COLO829 (cell line): ENCODE measurements at regions not wholly inside any gene's neighbourhood (a gene's known extent, or its start where the extent isn't known, plus 50 kb on each side); places are given as distances from the start of the nearest gene placed in this dataset.

ENCODE experiments used
- DNase-seq: peaks from one replicate; pipeline ENCODE4 v3.0.0; 2012; ENCODE audit warnings: low spot score

- DNase-seq = no peak
Observed at GRCh38 chr3:101084404-101084803, 91.2 kb upstream of the ABI3BP start.

DNA sequence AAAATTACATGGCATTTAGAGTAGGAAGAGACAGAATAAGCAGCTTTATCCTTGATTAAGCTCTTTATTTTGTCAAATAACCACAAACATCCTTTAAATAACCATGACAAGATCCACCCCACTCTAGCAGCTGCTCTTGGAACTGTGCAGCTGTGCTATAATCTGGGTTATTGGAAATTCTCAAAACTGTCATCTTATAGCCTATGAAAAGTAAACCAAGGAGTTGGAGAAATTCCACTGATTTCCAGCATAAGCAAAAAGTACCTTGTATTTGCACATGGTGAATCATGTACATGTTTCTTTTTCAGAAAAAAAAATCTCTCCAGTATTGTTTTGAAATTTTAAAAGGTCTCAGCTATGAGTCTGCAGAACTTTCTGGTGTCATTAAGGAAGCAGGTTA is 88.8 kb upstream of the ABI3BP start:
- DNase-seq = no peak

- DNase-seq = no peak
Observed at GRCh38 chr3:101081446-101081845, 88.2 kb upstream of the ABI3BP start.

GRCh38 chr3:101077361-101078011 is 84.3 kb upstream of the ABI3BP start:
- no peak for DNase-seq

- no peak for DNase-seq
Observed at GRCh38 chr3:101074518-101074917, 81.3 kb upstream of the ABI3BP start.

DNA sequence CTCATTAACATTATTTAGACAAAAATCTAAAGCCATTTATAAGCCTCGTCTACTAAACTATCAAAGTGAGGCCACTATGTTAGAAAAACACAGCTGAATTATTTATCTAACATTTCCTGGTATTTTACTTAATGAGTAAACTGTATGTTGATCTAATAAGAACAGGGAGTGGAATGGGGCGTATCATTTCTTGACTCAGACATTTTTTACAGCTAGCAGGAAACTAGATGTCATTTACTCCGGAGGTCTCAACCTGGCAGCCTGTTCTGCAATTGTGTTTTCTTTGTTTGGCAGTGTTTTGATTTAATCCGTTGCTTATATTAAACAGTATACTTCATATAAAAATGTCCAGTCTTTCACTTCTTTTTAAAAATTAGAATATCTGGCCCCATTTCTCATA is 79.1 kb upstream of the ABI3BP start:
- no peak for DNase-seq

DNA sequence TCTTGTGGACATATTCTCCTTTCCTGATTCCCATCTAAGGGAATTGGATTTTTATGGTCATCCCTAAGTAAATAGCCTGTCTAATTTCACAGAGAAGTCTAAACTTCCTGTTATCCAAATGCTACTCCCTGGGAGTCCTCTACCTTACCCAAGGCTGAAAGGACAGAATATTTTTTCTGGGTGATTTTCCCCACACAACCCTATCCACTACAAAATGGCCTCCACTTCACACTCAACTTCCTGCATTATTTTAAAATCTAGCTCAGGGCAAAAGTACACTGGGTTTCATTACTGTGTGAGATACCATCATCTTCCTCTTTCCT is 77.5 kb upstream of the ABI3BP start:
- DNase-seq = no peak

DNA sequence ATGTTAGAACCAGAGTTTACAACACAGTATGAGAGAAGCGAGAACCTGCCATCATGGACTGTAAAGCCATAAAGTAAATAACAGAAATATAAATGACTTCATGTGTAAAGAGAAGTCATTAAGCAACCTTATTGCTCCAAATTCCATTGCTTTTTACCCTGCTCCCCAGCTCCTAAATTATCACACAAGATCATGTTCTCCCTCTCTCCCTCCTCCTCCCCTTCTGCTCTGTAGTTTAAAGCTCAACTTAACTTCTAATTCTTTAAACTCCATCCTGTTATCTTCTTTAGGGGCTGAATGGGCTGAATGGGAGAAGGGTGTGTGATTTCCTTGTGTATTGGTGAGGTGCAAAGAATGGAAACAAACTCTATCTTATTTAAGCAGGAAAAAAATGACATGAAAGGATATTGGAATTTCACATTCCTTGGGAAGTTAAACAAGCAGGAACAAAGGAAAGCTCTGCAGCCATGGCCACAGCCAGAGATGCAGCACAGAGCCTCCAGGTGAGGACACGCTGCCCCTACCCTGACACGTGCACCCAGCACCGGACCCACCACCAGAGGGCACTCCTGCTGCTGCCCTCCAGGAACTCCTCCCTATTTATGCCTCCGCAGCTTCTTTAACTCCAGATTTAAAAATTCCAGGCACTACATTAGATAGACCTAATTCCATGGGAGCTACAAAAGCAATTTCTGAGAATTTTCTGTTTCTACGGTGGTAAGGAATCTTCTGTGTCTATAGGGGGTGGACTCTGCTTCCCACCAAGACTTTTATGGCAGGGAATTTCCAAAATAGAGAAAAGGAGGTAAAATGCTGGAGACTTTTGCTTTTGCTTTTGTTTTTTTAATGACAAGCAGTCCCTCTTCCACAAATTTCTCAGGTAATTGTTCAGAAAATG is 76.9 kb upstream of the ABI3BP start:
- peak; percentile 54 for DNase-seq

GRCh38 chr3:101068876-101069606 is 75.8 kb upstream of the ABI3BP start:
- DNase-seq = no peak

DNA sequence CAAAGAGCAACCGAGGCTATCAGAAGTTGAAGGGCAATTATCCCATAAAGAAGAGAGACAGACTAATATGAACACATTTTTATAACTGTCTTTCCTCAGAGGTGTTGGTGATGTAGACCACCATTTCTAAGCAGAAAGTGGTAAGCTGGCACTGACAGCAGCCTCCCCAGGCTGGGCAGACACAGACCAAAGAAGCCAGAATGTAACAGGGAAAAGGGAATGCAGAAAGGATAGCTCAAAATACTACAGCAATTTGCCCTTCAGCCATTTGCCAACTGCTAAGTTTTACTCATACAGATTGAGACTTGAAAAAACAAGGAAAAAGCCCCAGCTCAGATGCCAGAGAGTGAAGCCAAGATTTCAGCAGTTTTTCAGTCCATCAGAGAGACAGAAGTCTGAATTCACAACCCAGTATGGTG is 73.5 kb upstream of the ABI3BP start:
- no peak for DNase-seq

DNA sequence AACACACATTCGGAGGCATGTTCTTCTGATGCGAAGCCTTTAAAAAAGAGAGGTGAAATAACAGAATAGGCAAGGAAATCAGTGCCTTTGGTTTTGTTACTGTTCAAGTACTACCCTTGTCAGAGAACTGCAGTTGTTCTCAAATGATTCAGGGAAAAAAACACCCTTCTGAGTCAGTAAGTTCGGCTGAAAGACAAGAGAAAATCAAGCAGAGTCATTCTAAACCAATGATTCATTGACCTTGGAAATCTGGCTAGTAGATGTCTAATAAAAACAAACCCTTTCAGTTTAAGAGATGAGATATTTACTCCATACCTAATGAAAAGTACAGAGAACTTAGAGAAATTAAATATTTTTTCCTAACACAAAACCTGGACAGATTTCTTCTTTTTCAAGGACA is 72.7 kb upstream of the ABI3BP start:
- peak; percentile 23 for DNase-seq

DNA sequence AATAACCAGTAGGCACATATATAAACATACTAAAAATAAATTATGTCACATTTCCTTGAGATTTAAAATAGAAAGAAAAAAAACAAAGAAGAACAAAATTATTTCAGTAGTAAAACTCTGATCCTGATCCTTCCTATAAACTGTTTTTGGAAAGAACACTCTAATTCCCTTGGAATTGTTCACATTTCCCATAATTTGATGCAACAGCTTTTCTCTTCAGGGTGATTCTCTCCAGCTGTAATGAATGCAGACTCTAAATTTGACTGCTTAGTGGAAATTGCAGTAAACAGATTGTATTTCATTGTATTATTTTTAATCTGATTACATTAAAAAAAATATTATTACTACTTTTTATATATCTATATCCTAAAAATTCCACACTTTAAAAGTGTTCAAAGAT is 70.2 kb upstream of the ABI3BP start:
- no peak for DNase-seq

DNA sequence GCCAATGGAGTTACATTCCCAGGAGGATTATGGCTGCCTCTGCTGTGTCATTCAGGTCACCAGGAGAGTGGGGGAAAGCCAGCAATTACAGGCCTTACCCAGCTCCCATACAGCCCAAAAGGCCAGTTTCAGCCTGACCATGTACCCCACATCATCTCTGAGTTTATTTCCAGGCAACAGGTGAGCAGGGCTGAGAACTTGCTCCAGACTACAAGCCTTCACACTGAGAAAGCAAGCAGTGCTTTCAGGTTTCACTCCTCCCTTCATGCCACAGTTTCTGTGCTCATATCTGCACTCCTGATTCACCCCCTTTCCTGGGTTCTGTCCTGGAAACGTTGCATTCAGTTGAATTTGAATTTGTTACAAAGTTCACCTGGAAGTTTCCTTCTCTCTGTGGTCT is 68.1 kb upstream of the ABI3BP start:
- DNase-seq = no peak

DNA sequence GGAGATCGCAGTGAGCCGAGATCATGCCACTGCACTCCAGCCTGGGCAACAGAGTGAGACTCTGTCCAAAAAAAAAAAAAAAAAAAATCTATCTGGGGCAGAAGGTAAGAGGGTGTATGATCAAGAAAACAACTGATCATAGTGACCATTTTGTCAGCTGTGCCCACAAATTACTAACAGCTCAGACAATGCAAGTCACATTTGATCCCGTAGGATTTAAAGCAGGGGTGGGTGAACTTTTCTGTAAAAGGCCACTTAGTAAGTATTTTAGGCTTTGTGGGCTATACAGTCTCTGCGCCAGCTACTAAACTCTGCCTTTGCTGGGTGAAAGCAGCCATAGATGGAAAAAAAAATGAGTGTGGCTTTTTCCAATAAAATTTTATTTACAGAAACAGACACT is 57.6 kb upstream of the ABI3BP start:
- no peak for DNase-seq

GRCh38 chr3:101050046-101050445 is 56.8 kb upstream of the ABI3BP start:
- DNase-seq = no peak

DNA sequence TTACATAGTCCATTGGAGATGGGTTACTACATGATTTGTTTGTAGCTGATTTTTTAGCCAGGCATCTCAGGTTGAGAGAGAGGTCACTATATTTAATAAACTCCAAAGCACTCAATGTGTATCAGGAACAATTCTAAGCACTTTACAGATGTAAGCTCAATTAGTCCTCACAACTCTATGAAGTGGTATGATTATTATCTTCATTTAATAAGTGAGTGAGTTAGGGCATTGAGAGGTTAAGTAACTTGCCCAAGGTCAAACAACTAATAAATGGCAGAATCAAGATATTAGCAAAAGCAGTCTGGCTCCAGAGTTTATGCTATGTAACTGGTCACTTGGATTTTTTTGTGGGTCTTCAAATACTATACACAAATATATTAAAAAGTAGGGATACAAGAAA is 56.3 kb upstream of the ABI3BP start:
- no peak for DNase-seq

- no peak for DNase-seq
Observed at GRCh38 chr3:101043687-101044078, 50.5 kb upstream of the ABI3BP start.

GRCh38 chr3:101042996-101043686 is 49.9 kb upstream of the ABI3BP start:
- DNase-seq = no peak
